Smooth muscle cell of the brain vasculature (primary cell): ENCODE measurements at regions not wholly inside any gene's neighbourhood (a gene's known extent, or its start where the extent isn't known, plus 50 kb on each side); places are given as distances from the start of the nearest gene placed in this dataset.

ENCODE experiments used
- DNase-seq: peaks from one replicate; pipeline ENCODE4 v3.0.0-alpha.2; 2012; ENCODE audit warnings: low read depth, low spot score

GRCh38 chr15:77737238-77738037, 104.7 kb upstream of the LINGO1 start:
- no peak for DNase-seq

GRCh38 chr15:77734306-77734705, 101.6 kb upstream of the LINGO1 start:
- DNase-seq: no peak

- no peak for DNase-seq
Measured at GRCh38 chr15:77733579-77734300, 101.0 kb upstream of the LINGO1 start.

GRCh38 chr15:77732514-77733335, 100.0 kb upstream of the LINGO1 start:
- DNase-seq: no peak

- no peak for DNase-seq
Measured at GRCh38 chr15:77731945-77732344, 99.2 kb upstream of the LINGO1 start.

- no peak for DNase-seq
Measured at GRCh38 chr15:77731067-77731466, 98.4 kb upstream of the LINGO1 start.

- DNase-seq: no peak
Measured at GRCh38 chr15:77727635-77728304, 95.1 kb upstream of the LINGO1 start.

- no peak for DNase-seq
Measured at GRCh38 chr15:77724715-77725114, 92.0 kb upstream of the LINGO1 start.

GRCh38 chr15:77723756-77724155, 91.0 kb upstream of the LINGO1 start:
- no peak for DNase-seq

GRCh38 chr15:77722759-77723460, 90.2 kb upstream of the LINGO1 start:
- DNase-seq: no peak

GRCh38 chr15:77721963-77722362, 89.3 kb upstream of the LINGO1 start:
- DNase-seq: no peak

- DNase-seq: no peak
Measured at GRCh38 chr15:77720655-77721054, 87.9 kb upstream of the LINGO1 start.

GRCh38 chr15:77720173-77720572, 87.5 kb upstream of the LINGO1 start:
- no peak for DNase-seq

- no peak for DNase-seq
Measured at GRCh38 chr15:77719450-77719849, 86.7 kb upstream of the LINGO1 start.

GRCh38 chr15:77717333-77717990, 84.8 kb upstream of the LINGO1 start:
- no peak for DNase-seq

- no peak for DNase-seq
Measured at GRCh38 chr15:77716632-77717332, 84.1 kb upstream of the LINGO1 start.

- no peak for DNase-seq
Measured at GRCh38 chr15:77715860-77716259, 83.1 kb upstream of the LINGO1 start.

- DNase-seq: no peak
Measured at GRCh38 chr15:77715051-77715450, 82.3 kb upstream of the LINGO1 start.

- DNase-seq: no peak
Measured at GRCh38 chr15:77714555-77714954, 81.8 kb upstream of the LINGO1 start.

- no peak for DNase-seq
Measured at GRCh38 chr15:77714023-77714422, 81.3 kb upstream of the LINGO1 start.
